GM19023 (cell line): ENCODE measurements at regions not wholly inside any gene's neighbourhood (a gene's known extent, or its start where the extent isn't known, plus 50 kb on each side); places are given as distances from the start of the nearest gene placed in this dataset.
"Not testable (repeated sequence)": the region's sequence is repeated elsewhere in the genome, so short reads cannot be mapped to it uniquely, and the experiment has no call there.

ENCODE experiments used
- ATAC-seq: cut with Tn5 transposase; IDR thresholded peaks from one replicate; pipeline ENCODE4 v1.9.1; 2021; ENCODE audit warnings: mild to moderate bottlenecking, moderate library complexity; ENCODE audit not compliant: unreplicated experiment

GRCh38 chr12:131353376-131353775 is 357.5 kb upstream of the SFSWAP start:
- ATAC-seq: no peak

DNA sequence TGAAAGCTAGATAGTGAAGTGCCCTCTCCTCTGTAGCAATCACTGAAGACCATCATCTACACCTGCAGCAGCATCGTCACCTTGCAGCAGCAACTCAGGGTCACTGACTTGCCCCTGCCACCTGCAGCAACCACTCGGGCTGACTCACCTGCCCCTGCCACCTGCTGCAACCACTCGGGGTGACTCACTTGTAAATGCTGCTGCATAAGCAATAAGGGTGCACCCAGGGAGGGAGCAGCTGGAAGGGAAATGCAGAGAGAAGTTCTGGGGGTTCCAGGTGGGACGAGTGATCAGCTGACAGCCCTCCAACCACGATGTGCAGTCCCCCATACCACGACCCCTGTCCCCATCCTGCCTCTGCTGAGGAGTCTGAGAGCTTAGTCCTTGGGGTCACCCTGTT is 357.1 kb upstream of the SFSWAP start:
- ATAC-seq: no peak

DNA sequence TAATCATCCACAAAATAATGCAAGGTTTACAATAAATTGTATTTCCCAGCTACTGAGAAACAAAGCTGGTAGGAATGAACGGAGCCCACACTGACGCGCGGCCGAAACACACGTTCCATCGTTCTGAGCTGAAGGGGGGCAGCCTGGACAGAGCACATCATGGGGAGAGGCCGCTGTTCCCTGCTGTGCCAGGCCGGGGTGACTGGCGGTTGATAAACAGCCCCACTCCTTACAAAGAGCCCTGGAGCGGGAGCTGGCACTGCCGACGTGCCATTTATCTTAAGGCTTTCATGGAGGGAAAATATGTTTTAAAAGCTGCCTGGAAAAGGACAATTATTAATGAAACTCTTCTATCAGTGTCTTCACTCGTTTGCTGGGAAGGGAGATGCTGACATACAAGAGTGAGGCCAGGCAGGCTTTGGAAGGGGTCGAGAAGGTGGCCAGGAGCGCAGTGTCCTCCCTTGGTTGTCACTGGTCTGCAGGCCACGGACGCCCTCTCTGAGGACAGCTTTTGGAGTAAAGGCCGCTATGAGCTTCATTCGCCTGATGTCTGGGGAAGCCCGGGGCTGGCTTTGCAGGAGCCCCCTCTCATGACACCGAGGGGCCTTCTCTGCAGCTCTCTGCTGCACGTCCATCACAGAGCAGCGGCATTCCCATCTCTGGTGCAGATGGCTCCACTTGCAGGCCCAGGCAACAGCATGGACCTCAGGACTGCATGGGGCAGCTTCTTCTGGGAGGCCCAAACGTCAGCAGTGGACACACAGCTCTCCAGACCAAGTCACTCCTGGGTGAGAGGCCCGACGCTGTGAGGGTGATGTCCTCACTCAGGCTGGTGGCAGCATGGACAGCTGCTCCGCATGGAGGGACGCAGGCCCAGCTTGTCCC is 355.3 kb upstream of the SFSWAP start:
- ATAC-seq: no peak

- no peak for ATAC-seq
These were observed 354.3 kb upstream of the SFSWAP start for GRCh38 chr12:131356485-131357184.

- ATAC-seq: no peak
These were observed 353.6 kb upstream of the SFSWAP start for GRCh38 chr12:131357185-131357747.

- ATAC-seq: no peak
These were observed 353.0 kb upstream of the SFSWAP start for GRCh38 chr12:131357920-131358319.

DNA sequence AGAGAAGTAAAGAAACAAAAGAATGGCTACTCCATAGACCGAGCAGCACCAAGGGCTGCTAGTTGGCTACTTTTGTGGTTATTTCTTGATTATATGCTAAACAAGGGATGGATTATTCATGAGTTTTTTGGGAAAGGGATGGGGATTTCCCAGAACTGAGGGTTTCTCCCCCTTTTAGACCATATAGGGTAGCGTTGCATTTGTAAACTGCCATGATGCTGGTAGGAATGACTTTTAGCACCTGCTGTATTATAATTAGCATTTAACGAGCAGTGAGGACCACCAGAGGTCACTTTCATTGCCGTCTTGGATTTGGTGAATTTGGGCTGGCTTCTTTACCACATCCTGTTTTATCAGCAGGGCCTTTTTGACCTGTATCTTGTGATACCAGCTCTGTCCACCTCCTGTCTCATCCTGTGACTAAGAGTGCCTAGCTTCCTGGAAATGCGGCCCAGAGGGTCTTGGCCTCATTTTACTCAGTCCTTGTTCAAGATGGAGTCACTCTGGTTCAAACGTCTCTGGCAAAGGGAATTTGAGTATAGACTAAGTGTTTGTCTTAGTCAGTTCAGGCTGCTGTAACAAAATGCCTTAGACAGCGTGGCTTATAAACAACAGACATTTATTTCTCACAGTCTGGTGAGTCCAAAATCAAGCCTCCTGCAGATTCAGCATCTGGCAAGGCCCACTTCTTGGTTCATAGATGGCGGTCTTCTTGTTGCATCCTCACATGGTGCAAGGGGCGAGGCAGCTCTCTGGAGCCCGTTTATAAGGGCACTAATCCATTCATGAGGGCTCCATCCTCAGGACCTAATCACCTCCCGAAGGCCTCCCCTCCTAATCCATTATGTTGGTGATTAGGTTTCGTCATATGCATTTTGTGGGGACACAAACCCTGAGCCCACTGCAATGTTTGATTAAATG is 348.3 kb upstream of the SFSWAP start:
- ATAC-seq: no peak

DNA sequence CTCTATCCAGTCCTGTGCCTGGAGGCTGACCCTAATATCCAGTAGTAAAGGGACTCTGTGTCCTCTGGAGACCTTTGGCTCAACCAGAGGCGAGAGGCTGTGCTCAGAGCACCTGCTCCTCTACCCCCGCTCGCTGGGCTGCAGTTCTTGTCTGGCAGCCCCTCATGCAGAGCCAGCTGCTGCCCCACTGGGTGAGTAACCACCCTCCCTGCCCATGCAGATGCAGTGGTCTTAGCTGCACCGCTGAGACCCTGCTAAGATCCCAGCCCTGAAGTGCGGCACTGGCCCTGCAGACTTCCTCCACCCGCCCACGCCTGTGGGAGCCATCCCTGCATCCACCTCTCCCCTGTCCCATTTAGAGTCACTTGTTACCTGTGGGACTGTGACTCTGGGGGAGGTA is 347.5 kb upstream of the SFSWAP start:
- no peak for ATAC-seq

DNA sequence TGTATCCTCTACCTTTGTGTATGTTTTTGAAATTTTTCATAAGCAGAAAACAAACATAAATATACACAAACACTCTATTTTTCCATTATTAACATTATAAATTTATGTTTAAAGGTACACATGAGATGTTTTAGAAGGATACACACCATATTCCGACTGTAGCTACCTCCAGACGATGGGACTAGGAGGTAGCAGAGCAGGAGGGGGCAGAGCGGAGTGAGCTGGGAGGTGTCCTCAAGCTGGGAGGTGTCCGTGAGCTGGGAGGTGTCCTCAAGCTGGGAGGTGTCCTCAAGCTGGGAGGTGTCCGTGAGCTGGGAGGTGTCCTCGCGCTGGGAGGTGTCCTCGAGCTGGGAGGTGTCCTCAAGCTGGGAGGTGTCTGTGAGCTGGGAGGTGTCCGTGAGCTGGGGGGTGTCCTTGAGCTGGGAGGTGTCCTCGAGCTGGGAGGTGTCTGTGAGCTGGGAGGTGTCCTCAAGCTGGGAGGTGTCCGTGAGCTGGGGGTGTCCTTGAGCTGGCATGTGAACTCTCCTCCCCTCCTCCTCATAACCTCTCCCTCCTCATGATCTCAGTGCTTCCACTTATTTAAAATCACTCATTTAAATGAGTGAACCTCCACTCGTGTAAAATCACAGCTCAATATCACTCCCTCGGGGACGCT is 346.9 kb upstream of the SFSWAP start:
- ATAC-seq: no peak

- ATAC-seq: no peak
These were observed 345.7 kb upstream of the SFSWAP start for GRCh38 chr12:131364903-131365820.

GRCh38 chr12:131365821-131366260 is 345.0 kb upstream of the SFSWAP start:
- ATAC-seq: no peak

DNA sequence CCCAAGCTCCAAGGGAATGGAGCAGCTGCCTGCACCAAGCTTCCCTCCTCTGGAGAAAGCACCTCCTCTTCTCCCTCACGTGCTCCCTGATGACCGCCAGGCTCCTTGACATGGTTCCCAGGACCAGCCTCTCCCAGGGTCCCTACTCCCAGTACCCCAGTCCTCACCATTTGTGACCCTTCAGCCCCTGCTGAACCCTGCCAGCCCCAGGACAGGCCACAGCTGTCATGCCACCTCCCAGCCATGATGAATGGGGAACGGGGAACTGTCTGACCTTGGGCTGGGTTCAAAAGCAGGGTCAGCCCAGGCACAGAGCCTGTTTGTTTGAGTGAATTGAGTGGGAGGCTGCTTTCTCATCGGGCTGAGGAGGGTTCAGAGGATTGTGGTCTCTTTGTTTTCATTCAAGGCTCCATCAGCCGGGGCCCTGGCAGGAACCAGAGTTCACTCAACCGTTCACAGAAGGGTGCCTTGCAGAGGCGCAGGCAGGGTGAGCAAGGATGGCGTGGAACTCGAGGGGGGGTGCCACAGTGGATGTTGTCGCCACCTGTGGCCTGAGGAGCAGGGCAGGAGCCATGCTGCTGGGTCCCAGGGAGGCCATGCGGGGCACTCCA is 344.5 kb upstream of the SFSWAP start:
- ATAC-seq: no peak

GRCh38 chr12:131367067-131367982 is 343.6 kb upstream of the SFSWAP start:
- not testable (repeated sequence) for ATAC-seq

DNA sequence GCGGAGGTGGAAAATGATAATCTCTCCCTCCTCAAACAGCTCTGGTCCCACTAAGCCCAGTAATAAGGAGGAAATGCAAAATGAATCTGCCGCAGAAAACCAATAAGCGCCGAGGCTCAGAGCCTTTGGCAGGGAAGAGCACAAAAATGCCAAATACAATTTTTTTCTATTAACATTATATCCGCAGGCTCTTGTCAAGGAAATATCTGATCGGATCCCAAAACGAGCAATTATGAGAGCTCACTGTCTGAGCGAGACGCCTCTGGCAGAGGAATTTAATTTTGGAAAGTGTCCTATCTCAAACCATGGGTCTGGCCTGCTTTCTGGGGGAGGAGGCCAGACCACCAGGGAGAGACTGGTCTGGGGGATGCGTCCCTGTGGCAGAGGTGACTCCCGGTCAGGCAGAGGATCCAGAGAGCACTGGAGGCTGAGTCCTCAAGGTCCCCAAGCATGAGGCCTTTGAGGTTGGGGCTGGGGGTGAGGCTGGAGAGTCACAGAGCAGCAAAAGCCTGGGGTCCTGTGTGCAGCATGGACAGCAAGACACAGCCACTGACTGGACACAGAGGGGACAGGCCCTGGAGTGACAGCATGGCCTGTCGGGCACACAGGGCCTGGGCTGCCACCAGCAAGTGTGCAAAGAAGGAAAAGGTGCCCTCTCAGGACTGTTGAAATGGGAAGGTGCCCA is 342.8 kb upstream of the SFSWAP start:
- ATAC-seq: no peak

DNA sequence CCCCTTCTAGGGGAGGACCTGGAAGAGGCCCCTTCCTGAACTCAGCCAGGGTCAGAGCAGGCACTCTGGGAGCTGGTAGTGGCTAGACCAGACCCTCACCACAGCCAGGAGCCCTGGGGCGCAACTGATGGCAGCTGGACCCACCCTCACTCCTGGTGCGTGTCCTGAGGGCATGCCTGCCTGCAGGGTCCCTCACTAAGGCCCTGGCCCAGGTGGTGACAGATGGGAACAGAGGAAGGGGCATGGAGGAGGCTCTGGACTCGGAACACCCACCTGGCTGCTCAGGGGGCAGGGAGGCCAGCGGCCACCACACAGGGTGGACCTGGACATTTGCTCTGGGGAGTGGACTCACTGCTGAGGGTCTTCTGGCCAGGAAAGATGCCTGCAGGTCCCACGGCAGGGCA is 342.2 kb upstream of the SFSWAP start:
- no peak for ATAC-seq

DNA sequence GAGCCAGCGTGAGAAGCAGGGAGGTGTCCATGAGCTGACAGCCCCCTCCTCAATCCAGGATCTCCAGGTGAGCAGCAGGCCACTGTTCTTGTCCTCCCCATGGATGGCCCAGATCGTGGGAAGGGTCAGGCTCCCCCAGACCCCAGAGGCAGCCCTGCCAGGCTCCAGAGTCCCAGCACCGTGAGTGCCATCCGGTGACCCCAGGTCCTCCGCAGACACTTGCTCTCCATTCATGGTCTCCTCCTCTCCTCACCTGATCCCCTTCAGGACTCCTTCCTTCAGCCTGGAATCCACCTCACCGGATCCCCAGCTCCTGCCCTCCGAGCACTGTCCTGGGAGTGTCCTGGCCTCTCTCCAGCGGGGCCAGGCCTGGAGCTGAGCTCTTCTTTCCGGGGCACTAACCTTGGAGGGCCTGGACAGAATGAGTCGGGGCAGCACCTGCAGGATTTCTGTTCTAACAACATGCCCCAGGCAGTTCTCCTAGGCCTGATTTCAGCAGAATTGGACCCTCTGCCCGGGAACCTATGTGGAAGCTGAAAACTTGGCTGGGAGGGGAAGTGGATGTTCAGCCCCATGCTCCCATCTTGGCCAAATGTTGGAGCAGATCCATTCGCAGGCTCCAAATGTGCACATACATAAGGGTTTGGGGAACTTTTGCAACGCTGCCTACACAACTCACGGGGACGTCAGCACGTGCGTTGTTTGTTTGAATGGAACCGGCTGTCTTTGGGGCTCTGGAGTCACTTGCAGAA is 341.6 kb upstream of the SFSWAP start:
- no peak for ATAC-seq
